IMR-90 (cell line): ENCODE measurements at regions not wholly inside any gene's neighbourhood (a gene's known extent, or its start where the extent isn't known, plus 50 kb on each side); places are given as distances from the start of the nearest gene placed in this dataset.

Experiments used
- ATAC-seq: fragments of 200-7000 bp; cut with Tn5 transposase; 2 replicates; pipeline ENCODE4 v1.9.1; 2020; ENCODE audit warnings: low read depth, mild to moderate bottlenecking, moderate library complexity
- BruUV-seq: library from RNA; stranded (reverse); fragments of 400-500 nt; replicated peaks from 2 replicates; lab custom pipeline; 2021; lab: Mats Ljungman, UMichigan
- CTCF ChIA-PET: fragments of 300-600 bp; formaldehyde crosslinking; extraction: SDS; loops from one replicate; lab custom pipeline; 2021; ENCODE audit warnings: antibody characterized with exemption; lab: Yijun Ruan, JAX
- POLR2A ChIA-PET: fragments of 300-600 bp; sonication (Branson Sonifier 250); formaldehyde crosslinking; loops from one replicate; lab custom pipeline; 2022; ENCODE audit warnings: antibody characterized with exemption; ENCODE audit not compliant: unreplicated experiment; lab: Charles Lee
- DNase-seq: peaks from one replicate; pipeline ENCODE4 v3.0.0; 2013
- H2AFZ ChIP-seq: replicated peaks from 2 replicates; pipeline ENCODE3; 2013; ENCODE audit warnings: low read length, mild to moderate bottlenecking; ENCODE audit not compliant: poor library complexity
- H2AK5ac ChIP-seq: 2 replicates; pipeline ENCODE4 v1.6.1; 2013; ENCODE audit warnings: low read depth, low read length, inconsistent platforms
- H2AK9ac ChIP-seq: replicated peaks from 2 replicates; pipeline ENCODE3; 2013; ENCODE audit warnings: mild to moderate bottlenecking, low read depth, low read length, moderate library complexity; ENCODE audit not compliant: poor library complexity
- H2BK120ac ChIP-seq: 2 replicates; pipeline ENCODE4 v1.6.1; 2013; ENCODE audit warnings: low read depth, low read length, inconsistent platforms
- H2BK15ac ChIP-seq: 3 replicates; pipeline ENCODE4 v1.6.1; 2013; ENCODE audit warnings: low read depth, low read length, inconsistent platforms
- H2BK20ac ChIP-seq: 2 replicates; pipeline ENCODE4 v1.6.1; 2013; ENCODE audit warnings: low read depth, mild to moderate bottlenecking, inconsistent platforms, low read length, moderate library complexity
- H2BK5ac ChIP-seq: 2 replicates; pipeline ENCODE4 v1.6.1; 2013; ENCODE audit warnings: mild to moderate bottlenecking, low read depth, low read length, inconsistent platforms; ENCODE audit not compliant: poor library complexity, severe bottlenecking
- H3K14ac ChIP-seq: replicated peaks from 2 replicates; pipeline ENCODE4 v1.6.1; 2013; ENCODE audit warnings: low read depth, low read length, inconsistent platforms
- H3K18ac ChIP-seq: 2 replicates; pipeline ENCODE4 v1.6.1; 2013; ENCODE audit warnings: low read depth, low read length, control low read depth
- H3K23ac ChIP-seq: 2 replicates; pipeline ENCODE4 v1.6.1; 2013; ENCODE audit warnings: low read depth, low read length, inconsistent platforms
- H3K27ac ChIP-seq: 2 replicates; pipeline ENCODE4 v1.5.1; 2013; ENCODE audit warnings: mild to moderate bottlenecking, control low read depth, low read length; ENCODE audit not compliant: insufficient read depth
- H3K27me3 ChIP-seq: 2 replicates; pipeline ENCODE4 v1.6.1; 2013; ENCODE audit warnings: low read length; ENCODE audit not compliant: control insufficient read depth, insufficient read depth
- H3K36me3 ChIP-seq: 2 replicates; pipeline ENCODE4 v1.6.1; 2013; ENCODE audit warnings: low read length, mixed read lengths; ENCODE audit not compliant: control insufficient read depth, insufficient read depth
- H3K4ac ChIP-seq: 2 replicates; pipeline ENCODE4 v1.6.1; 2013; ENCODE audit warnings: low read depth, low read length, inconsistent platforms
- H3K4me1 ChIP-seq: 2 replicates; pipeline ENCODE4 v1.6.1; 2013; ENCODE audit warnings: low read length, mixed read lengths; ENCODE audit not compliant: control insufficient read depth, insufficient read depth
- H3K4me2 ChIP-seq: 2 replicates; pipeline ENCODE4 v1.6.1; 2013; ENCODE audit warnings: low read depth, mild to moderate bottlenecking, control low read depth, low read length, moderate library complexity
- H3K4me3 ChIP-seq: 2 replicates; pipeline ENCODE4 v1.5.1; 2013; ENCODE audit warnings: low read depth, mild to moderate bottlenecking, control low read depth, low read length, moderate library complexity; ENCODE audit not compliant: insufficient read depth
- H3K56ac ChIP-seq: 2 replicates; pipeline ENCODE4 v1.6.1; 2013; ENCODE audit warnings: low read length, inconsistent platforms; ENCODE audit not compliant: insufficient read depth; ENCODE audit errors: extremely low read depth
- H3K79me1 ChIP-seq, 2 experiments: 2 replicates each; pipeline ENCODE4 v1.6.1; 2013; ENCODE audit warnings: low read length in 2 of 2, inconsistent platforms in 1 of 2, low read depth in 1 of 2
- H3K9ac ChIP-seq: 2 replicates; pipeline ENCODE4 v1.6.1; 2013; ENCODE audit warnings: low read depth, low read length, control low read depth
- H3K9me1 ChIP-seq: 2 replicates; pipeline ENCODE4 v1.6.1; 2013; ENCODE audit warnings: low read length, inconsistent platforms; ENCODE audit not compliant: insufficient read depth
- H3K9me3 ChIP-seq: 2 replicates; pipeline ENCODE4 v1.6.1; 2013; ENCODE audit warnings: low read length; ENCODE audit not compliant: control insufficient read depth, insufficient read depth
- H4K20me1 ChIP-seq: 2 replicates; pipeline ENCODE4 v1.6.1; 2013; ENCODE audit warnings: low read length, inconsistent platforms; ENCODE audit not compliant: insufficient read depth
- H4K5ac ChIP-seq: 2 replicates; pipeline ENCODE4 v1.6.1; 2013; ENCODE audit warnings: mild to moderate bottlenecking, low read depth, low read length, control low read depth
- H4K8ac ChIP-seq, 2 experiments: 2 replicates each; pipeline ENCODE4 v1.6.1; 2013; ENCODE audit warnings: low read depth in 2 of 2, low read length in 2 of 2, control low read depth in 1 of 2, inconsistent platforms in 1 of 2
- H4K91ac ChIP-seq: 2 replicates; pipeline ENCODE4 v1.6.1; 2013; ENCODE audit warnings: low read depth, low read length, inconsistent platforms; ENCODE audit not compliant: insufficient read depth
- BHLHE40 ChIP-seq: fragments of 150-350 bp; IDR thresholded peaks from 2 replicates; pipeline ENCODE4 v1.6.1; 2016; ENCODE audit warnings: mild to moderate bottlenecking, low read depth, low read length
- CEBPB ChIP-seq: IDR thresholded peaks from 2 replicates; pipeline ENCODE4 v1.6.1; 2012; ENCODE audit warnings: low read depth, low read length, improper control_type of control experiment
- CHD1 ChIP-seq: IDR thresholded peaks from 2 replicates; pipeline ENCODE4 v1.6.1; 2012; ENCODE audit warnings: low read depth, low read length, improper control_type of control experiment
- FOS ChIP-seq: fragments of 150-350 bp; IDR thresholded peaks from 2 replicates; pipeline ENCODE4 v1.6.1; 2016; ENCODE audit warnings: low read depth, low read length
- MAFK ChIP-seq: IDR thresholded peaks from 2 replicates; pipeline ENCODE4 v1.6.1; 2012; ENCODE audit warnings: low read depth, low read length, improper control_type of control experiment
- MAZ ChIP-seq: IDR thresholded peaks from 2 replicates; pipeline ENCODE4 v1.6.1; 2012; ENCODE audit warnings: low read depth, mild to moderate bottlenecking, low read length, improper control_type of control experiment, moderate library complexity, borderline replicate concordance
- MXI1 ChIP-seq: IDR thresholded peaks from 2 replicates; pipeline ENCODE4 v1.6.1; 2012; ENCODE audit warnings: low read depth, mild to moderate bottlenecking, low read length, moderate library complexity, borderline replicate concordance
- NFE2L2 ChIP-seq: fragments of 150-350 bp; IDR thresholded peaks from 2 replicates; pipeline ENCODE4 v1.6.1; 2016; ENCODE audit warnings: low read depth, mild to moderate bottlenecking, low read length
- POLR2A ChIP-seq: IDR thresholded peaks from 2 replicates; pipeline ENCODE4 v1.6.1; 2012; ENCODE audit warnings: mild to moderate bottlenecking, low read depth, low read length
- RAD21 ChIP-seq: IDR thresholded peaks from 2 replicates; pipeline ENCODE4 v1.6.1; 2012; ENCODE audit warnings: low read length, improper control_type of control experiment
- RCOR1 ChIP-seq: IDR thresholded peaks from 2 replicates; pipeline ENCODE4 v1.6.1; 2012; ENCODE audit warnings: mild to moderate bottlenecking, low read length, improper control_type of control experiment; ENCODE audit not compliant: insufficient replicate concordance
- RFX5 ChIP-seq: IDR thresholded peaks from 2 replicates; pipeline ENCODE4 v1.8.0; 2012; ENCODE audit warnings: low read depth, mild to moderate bottlenecking, low read length, moderate library complexity
- SMC3 ChIP-seq: fragments of 150-350 bp; IDR thresholded peaks from 2 replicates; pipeline ENCODE4 v1.6.1; 2016; ENCODE audit warnings: low read depth, mild to moderate bottlenecking, antibody characterized with exemption, low read length, moderate library complexity
- WGBS, 2 experiments: methylation state at CpG; one replicate each; pipeline versions ENCODE4 v1.1.5 to v1.1.7; 2013; ENCODE audit warnings: missing lambda C conversion rate in 2 of 2; ENCODE audit not compliant: insufficient read length in 1 of 2; ENCODE audit errors: extremely low coverage in 2 of 2; 5-methylcytosine and 5-hydroxymethylcytosine counted together
- dilution Hi-C: fragments of 300-500 bp; cut with HindIII; formaldehyde crosslinking; loops from one replicate; pipeline ENCODE4 v1.14.3; 2018; ENCODE audit warnings: low sequenced_read_pairs; ENCODE audit not compliant: unreplicated experiment
- in situ Hi-C: fragments of 300-500 bp; cut with MboI; formaldehyde crosslinking; loops from 3 replicates; pipeline ENCODE4 v1.14.3; 2019; ENCODE audit warnings: low sequenced_read_pairs, inconsistent platforms, mixed read lengths
- intact Hi-C: fragments of 100-400 bp; cut with micrococcal nuclease; formaldehyde crosslinking; loops from 2 replicates; pipeline ENCODE4 v1.10.0; 2022
- TF ChIP-seq, protein P1 (sequence below): fragments of 150-350 bp; IDR thresholded peaks from 2 replicates; pipeline ENCODE4 v1.6.1; 2017; ENCODE audit warnings: mild to moderate bottlenecking, antibody characterized with exemption, low read length, low read depth
- TF ChIP-seq, protein P2 (sequence below): fragments of 150-350 bp; IDR thresholded peaks from 2 replicates; pipeline ENCODE4 v1.6.1; 2016; ENCODE audit warnings: low read depth, mild to moderate bottlenecking, low read length, moderate library complexity, borderline replicate concordance
- TF ChIP-seq, protein P3 (sequence below): conservative IDR thresholded peaks from 2 replicates; pipeline ENCODE4 v1.5.1; 2012; ENCODE audit warnings: mild to moderate bottlenecking, low read depth, low read length, improper control_type of control experiment

DNA sequence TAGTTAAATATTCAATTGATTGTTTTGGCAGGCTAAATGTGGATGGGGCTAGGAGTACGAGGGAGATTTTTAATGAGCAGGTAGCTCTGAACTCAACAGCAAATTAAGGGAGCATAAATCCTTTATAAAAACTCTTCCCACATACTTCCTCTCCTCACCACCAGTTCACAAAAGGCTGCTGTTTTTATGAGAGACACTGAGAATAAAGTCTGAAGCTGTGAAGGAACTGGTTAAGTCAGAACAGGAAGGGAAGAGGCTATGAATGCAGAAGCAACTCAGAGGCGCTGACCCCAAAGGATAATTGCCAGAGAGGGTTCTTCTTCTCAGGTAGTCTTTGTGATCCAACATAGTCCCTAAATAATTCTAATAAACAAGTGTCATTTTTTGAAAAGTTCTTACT lies 406.1 kb downstream of the GPM6A start:
- no peak overlapping the region for H4K5ac ChIP-seq
- no peaks in the 10 kb centered on the region for H3K36me3 ChIP-seq
- in situ Hi-C loops = no loop called here
- H3K27ac ChIP-seq = no peak overlapping the region
- no peak overlapping the region for H3K23ac ChIP-seq
- intact Hi-C loops = no loop called here
- H3K79me1 ChIP-seq = no peaks in the 10 kb centered on the region
- H3K9ac ChIP-seq = no peak overlapping the region
- H2AK5ac ChIP-seq = no peak overlapping the region
- no peak overlapping the region for H2AFZ ChIP-seq
- H3K18ac ChIP-seq = no peak overlapping the region
- H3K4me1 ChIP-seq = no peaks in the 10 kb centered on the region
- H2BK20ac ChIP-seq = no peak overlapping the region
- no peak overlapping the region for H2BK15ac ChIP-seq
- no peaks in the 10 kb centered on the region for H3K27me3 ChIP-seq
- H4K8ac ChIP-seq = no peak overlapping the region
- no peak overlapping the region for H4K91ac ChIP-seq
- no peaks in the 10 kb centered on the region for H3K9me1 ChIP-seq
- 0 out of 2 replicates have a peak, but pooled peaks cover 2% of the 10 kb centered on the region for H3K9me3 ChIP-seq
- no peak overlapping the region for H2BK120ac ChIP-seq
- H4K20me1 ChIP-seq = no peaks in the 10 kb centered on the region
- no CpG with 5 or more reads among the region's 2 CpGs for WGBS, 2 experiments
- no TSS peak for BruUV-seq
- H3K4ac ChIP-seq = no peak overlapping the region
- H3K4me3 ChIP-seq = no peak overlapping the region
- ATAC-seq = no peak
- H3K56ac ChIP-seq = no peak overlapping the region
- no peak overlapping the region for H3K14ac ChIP-seq
- ChIA-PET POLR2A (no interaction called here), CTCF (no interaction called here)
- H3K4me2 ChIP-seq = no peak overlapping the region
- dilution Hi-C loops = no loop called here
- H2BK5ac ChIP-seq = no peak overlapping the region
- no peak for DNase-seq
- TF ChIP-seq MAFK (no peak), NFE2L2 (no peak), RAD21 (no peak), CHD1 (no peak), BHLHE40 (no peak), SMC3 (no peak), MAZ (no peak), CEBPB (no peak), RCOR1 (no peak), POLR2A (no peak), FOS (no peak), MXI1 (no peak), RFX5 (no peak)
- TF ChIP-seq, protein P1, sequence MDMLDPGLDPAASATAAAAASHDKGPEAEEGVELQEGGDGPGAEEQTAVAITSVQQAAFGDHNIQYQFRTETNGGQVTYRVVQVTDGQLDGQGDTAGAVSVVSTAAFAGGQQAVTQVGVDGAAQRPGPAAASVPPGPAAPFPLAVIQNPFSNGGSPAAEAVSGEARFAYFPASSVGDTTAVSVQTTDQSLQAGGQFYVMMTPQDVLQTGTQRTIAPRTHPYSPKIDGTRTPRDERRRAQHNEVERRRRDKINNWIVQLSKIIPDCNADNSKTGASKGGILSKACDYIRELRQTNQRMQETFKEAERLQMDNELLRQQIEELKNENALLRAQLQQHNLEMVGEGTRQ = no peak
- TF ChIP-seq, protein P2, sequence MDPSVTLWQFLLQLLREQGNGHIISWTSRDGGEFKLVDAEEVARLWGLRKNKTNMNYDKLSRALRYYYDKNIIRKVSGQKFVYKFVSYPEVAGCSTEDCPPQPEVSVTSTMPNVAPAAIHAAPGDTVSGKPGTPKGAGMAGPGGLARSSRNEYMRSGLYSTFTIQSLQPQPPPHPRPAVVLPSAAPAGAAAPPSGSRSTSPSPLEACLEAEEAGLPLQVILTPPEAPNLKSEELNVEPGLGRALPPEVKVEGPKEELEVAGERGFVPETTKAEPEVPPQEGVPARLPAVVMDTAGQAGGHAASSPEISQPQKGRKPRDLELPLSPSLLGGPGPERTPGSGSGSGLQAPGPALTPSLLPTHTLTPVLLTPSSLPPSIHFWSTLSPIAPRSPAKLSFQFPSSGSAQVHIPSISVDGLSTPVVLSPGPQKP = no peak
- TF ChIP-seq, protein P3, sequence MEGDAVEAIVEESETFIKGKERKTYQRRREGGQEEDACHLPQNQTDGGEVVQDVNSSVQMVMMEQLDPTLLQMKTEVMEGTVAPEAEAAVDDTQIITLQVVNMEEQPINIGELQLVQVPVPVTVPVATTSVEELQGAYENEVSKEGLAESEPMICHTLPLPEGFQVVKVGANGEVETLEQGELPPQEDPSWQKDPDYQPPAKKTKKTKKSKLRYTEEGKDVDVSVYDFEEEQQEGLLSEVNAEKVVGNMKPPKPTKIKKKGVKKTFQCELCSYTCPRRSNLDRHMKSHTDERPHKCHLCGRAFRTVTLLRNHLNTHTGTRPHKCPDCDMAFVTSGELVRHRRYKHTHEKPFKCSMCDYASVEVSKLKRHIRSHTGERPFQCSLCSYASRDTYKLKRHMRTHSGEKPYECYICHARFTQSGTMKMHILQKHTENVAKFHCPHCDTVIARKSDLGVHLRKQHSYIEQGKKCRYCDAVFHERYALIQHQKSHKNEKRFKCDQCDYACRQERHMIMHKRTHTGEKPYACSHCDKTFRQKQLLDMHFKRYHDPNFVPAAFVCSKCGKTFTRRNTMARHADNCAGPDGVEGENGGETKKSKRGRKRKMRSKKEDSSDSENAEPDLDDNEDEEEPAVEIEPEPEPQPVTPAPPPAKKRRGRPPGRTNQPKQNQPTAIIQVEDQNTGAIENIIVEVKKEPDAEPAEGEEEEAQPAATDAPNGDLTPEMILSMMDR = no peak
- H2AK9ac ChIP-seq = no peak overlapping the region
